Panc1 (cell line): ENCODE measurements at regions not wholly inside any gene's neighbourhood (a gene's known extent, or its start where the extent isn't known, plus 50 kb on each side); places are given as distances from the start of the nearest gene placed in this dataset.

Experiments
- CTCF ChIP-seq: fragments of 450-650 bp; IDR thresholded peaks from 2 replicates; pipeline ENCODE4 v1.5.1; 2017; ENCODE audit warnings: mild to moderate bottlenecking
- POLR2AphosphoS5 ChIP-seq: IDR thresholded peaks from 2 replicates; pipeline ENCODE4 v1.6.1; 2012; ENCODE audit warnings: mild to moderate bottlenecking, low read depth, low read length, moderate library complexity
- REST ChIP-seq, 2 experiments: IDR thresholded peaks; 2 replicates each; pipeline ENCODE4 v1.6.1; 2011 to 2012; ENCODE audit warnings: low read depth in 2 of 2, control low read depth in 1 of 2, low read length in 1 of 2, mild to moderate bottlenecking in 1 of 2, moderate library complexity in 1 of 2; ENCODE audit not compliant: insufficient read depth in 1 of 2
- TCF7L2 ChIP-seq: IDR thresholded peaks from 2 replicates; pipeline ENCODE4 v1.6.1; 2011; ENCODE audit warnings: mild to moderate bottlenecking, low read depth, low read length, inconsistent platforms

GRCh38 chr15:98326804-98327203 lies 321.5 kb upstream of the IGF1R start:
- TF ChIP-seq CTCF (no peak), TCF7L2 (no peak), POLR2AphosphoS5 (no peak), REST (IDR thresholded peaks at IDR 0.05; ENCODE audit: insufficient read depth in 1 of 2, low read depth in 2 of 2, low read length in 1 of 2) (no peak)
